HG02943 (cell line): ENCODE measurements at regions not wholly inside any gene's neighbourhood (a gene's known extent, or its start where the extent isn't known, plus 50 kb on each side); places are given as distances from the start of the nearest gene placed in this dataset.

Experiments
- ATAC-seq: cut with Tn5 transposase; IDR thresholded peaks from one replicate; pipeline ENCODE4 v1.9.1; 2021; ENCODE audit warnings: mild to moderate bottlenecking, low read depth, moderate library complexity; ENCODE audit not compliant: unreplicated experiment

- no peak for ATAC-seq
Measured at GRCh38 chr10:44806950-44807349, 104.2 kb upstream of the TMEM72 start.

GRCh38 chr10:44807451-44807850, 103.7 kb upstream of the TMEM72 start:
- no peak for ATAC-seq

GRCh38 chr10:44809647-44810046, 101.5 kb upstream of the TMEM72 start:
- ATAC-seq: no peak

GRCh38 chr10:44811072-44811471, 100.1 kb upstream of the TMEM72 start:
- ATAC-seq: no peak

- no peak for ATAC-seq
Measured at GRCh38 chr10:44813201-44813600, 97.9 kb upstream of the TMEM72 start.

GRCh38 chr10:44814929-44815328, 96.2 kb upstream of the TMEM72 start:
- no peak for ATAC-seq

- ATAC-seq: no peak
Measured at GRCh38 chr10:44818041-44818649, 93.0 kb upstream of the TMEM72 start.

GRCh38 chr10:44818701-44819127, 92.4 kb upstream of the TMEM72 start:
- ATAC-seq: no peak

- no peak for ATAC-seq
Measured at GRCh38 chr10:44820094-44820493, 91.0 kb upstream of the TMEM72 start.

- no peak for ATAC-seq
Measured at GRCh38 chr10:44821290-44821689, 89.8 kb upstream of the TMEM72 start.

GRCh38 chr10:44822349-44822748, 88.8 kb upstream of the TMEM72 start:
- ATAC-seq: no peak

- ATAC-seq: no peak
Measured at GRCh38 chr10:44822966-44823365, 88.2 kb upstream of the TMEM72 start.

GRCh38 chr10:44824607-44825006, 86.5 kb upstream of the TMEM72 start:
- ATAC-seq: no peak

- ATAC-seq: no peak
Measured at GRCh38 chr10:44827431-44828006, 83.6 kb upstream of the TMEM72 start.

GRCh38 chr10:44828508-44829142, 82.5 kb upstream of the TMEM72 start:
- no peak for ATAC-seq

GRCh38 chr10:44829426-44829825, 81.7 kb upstream of the TMEM72 start:
- no peak for ATAC-seq

- ATAC-seq: no peak
Measured at GRCh38 chr10:44830022-44830421, 81.1 kb upstream of the TMEM72 start.

- ATAC-seq: no peak
Measured at GRCh38 chr10:44831581-44831980, 79.6 kb upstream of the TMEM72 start.

GRCh38 chr10:44832595-44833390, 78.3 kb upstream of the TMEM72 start:
- ATAC-seq: no peak

GRCh38 chr10:44834131-44834530, 77.0 kb upstream of the TMEM72 start:
- ATAC-seq: no peak

- ATAC-seq: no peak
Measured at GRCh38 chr10:44835300-44835699, 75.8 kb upstream of the TMEM72 start.
